SK-N-SH (cell line): ENCODE measurements at regions not wholly inside any gene's neighbourhood (a gene's known extent, or its start where the extent isn't known, plus 50 kb on each side); places are given as distances from the start of the nearest gene placed in this dataset.

Experiments
- CTCF ChIA-PET: fragments of 300-600, 350-600 bp; formaldehyde crosslinking; extraction: SDS; loops from one replicate; lab custom pipeline; 2021; lab: Yijun Ruan, JAX
- POLR2A ChIA-PET: fragments of 350-600 bp; sonication (Branson Sonifier 250); formaldehyde crosslinking; extraction: SDS; loops from one replicate; lab custom pipeline; 2020; ENCODE audit warnings: antibody characterized with exemption, inconsistent platforms; lab: Yijun Ruan, JAX
- DNase-seq: peaks from one replicate; pipeline ENCODE4 v3.0.0; 2012
- H2AFZ ChIP-seq: fragments of 200-600 bp; sonication (generic); 2 replicates; pipeline ENCODE4 v1.8.1; 2016; ENCODE audit warnings: antibody characterized with exemption, mild to moderate bottlenecking, low read depth
- H3F3A ChIP-seq: fragments of 200-600 bp; sonication (generic); replicated peaks from 2 replicates; pipeline ENCODE3; 2016; ENCODE audit warnings: antibody characterized with exemption, mild to moderate bottlenecking; ENCODE audit not compliant: insufficient read depth
- H3K27ac ChIP-seq, 2 experiments: fragments of 200-500 bp in 1 of 2; fragments of 200-600 bp in 1 of 2; sonication (Bioruptor generic) in 1 of 2; sonication (generic), shearing (Covaris generic) in 1 of 2; 2 replicates each; pipeline versions ENCODE4 v1.5.1 to v1.6.1; 2014 to 2016; ENCODE audit warnings: low read depth in 2 of 2, inconsistent platforms in 1 of 2, low read length in 1 of 2, mild to moderate bottlenecking in 1 of 2, mixed read lengths in 1 of 2
- H3K27me3 ChIP-seq: fragments of 200-600 bp; sonication (generic), shearing (Covaris generic); 2 replicates; pipeline ENCODE4 v1.6.1; 2016; ENCODE audit warnings: mixed run types; ENCODE audit not compliant: insufficient read depth
- H3K36me3 ChIP-seq, 2 experiments: fragments of 200-500 bp in 1 of 2; fragments of 200-600 bp in 1 of 2; sonication (Bioruptor generic) in 1 of 2; sonication (generic) in 1 of 2; replicated peaks in 1 of 2; 2 replicates each; pipeline versions ENCODE3 to v1.5.1; 2014 to 2016; ENCODE audit warnings: low read length in 1 of 2, mild to moderate bottlenecking in 1 of 2; ENCODE audit not compliant: insufficient read depth in 2 of 2, control insufficient read depth in 1 of 2
- H3K4me1 ChIP-seq, 2 experiments: fragments of 200-500 bp in 1 of 2; fragments of 200-600 bp in 1 of 2; sonication (Bioruptor generic) in 1 of 2; sonication (generic), shearing (Covaris generic) in 1 of 2; 2 replicates each; pipeline versions ENCODE4 v1.5.1 to v1.6.1; 2014 to 2016; ENCODE audit warnings: low read depth in 1 of 2, low read length in 1 of 2, mixed run types in 1 of 2; ENCODE audit not compliant: insufficient read depth in 2 of 2, control insufficient read depth in 1 of 2
- H3K4me2 ChIP-seq: fragments of 200-600 bp; sonication (generic), shearing (Covaris generic); 2 replicates; pipeline ENCODE4 v1.6.1; 2017; ENCODE audit warnings: mixed run types
- H3K4me3 ChIP-seq, 2 experiments: fragments of 200-500 bp in 1 of 2; fragments of 200-600 bp in 1 of 2; sonication (Bioruptor generic) in 1 of 2; sonication (generic), shearing (Covaris generic) in 1 of 2; 2 replicates each; pipeline versions ENCODE4 v1.5.1 to v1.8.1; 2014 to 2016; ENCODE audit warnings: low read depth in 2 of 2, inconsistent platforms in 1 of 2, low read length in 1 of 2, mild to moderate bottlenecking in 1 of 2, mixed read lengths in 1 of 2, moderate library complexity in 1 of 2
- H3K79me2 ChIP-seq: fragments of 200-600 bp; sonication (generic); 2 replicates; pipeline ENCODE4 v1.8.1; 2017; ENCODE audit warnings: mild to moderate bottlenecking; ENCODE audit not compliant: insufficient read depth
- H3K9ac ChIP-seq: fragments of 200-600 bp; sonication (generic); 2 replicates; pipeline ENCODE4 v1.6.1; 2017; ENCODE audit warnings: mixed run types
- H3K9me2 ChIP-seq: fragments of 200-600 bp; sonication (generic); 2 replicates; pipeline ENCODE4 v1.6.1; 2017; ENCODE audit warnings: mixed run types
- H3K9me3 ChIP-seq: fragments of 200-600 bp; sonication (generic); 2 replicates; pipeline ENCODE4 v1.6.1; 2017; ENCODE audit warnings: mixed run types, mild to moderate bottlenecking, moderate library complexity
- H4K20me1 ChIP-seq: fragments of 200-600 bp; sonication (generic); 2 replicates; pipeline ENCODE4 v1.6.1; 2017; ENCODE audit warnings: mild to moderate bottlenecking, mixed run types; ENCODE audit not compliant: insufficient read depth
- JUND ChIP-seq: IDR thresholded peaks from 2 replicates; pipeline ENCODE4 v1.4.0; 2012
- MXI1 ChIP-seq: IDR thresholded peaks from 2 replicates; pipeline ENCODE4 v1.6.1; 2012; ENCODE audit warnings: mild to moderate bottlenecking, low read depth, low read length, improper control_type of control experiment
- SMC3 ChIP-seq: IDR thresholded peaks from 2 replicates; pipeline ENCODE4 v1.6.1; 2012; ENCODE audit warnings: low read depth, low read length, improper control_type of control experiment
- WGBS: methylation state at CpG from one replicate; pipeline ENCODE4 v1.1.6; 2017; ENCODE audit warnings: low lambda C conversion rate; 5-methylcytosine and 5-hydroxymethylcytosine counted together
- TF ChIP-seq, protein P1 (sequence below): fragments of 150-350 bp; IDR thresholded peaks from 2 replicates; pipeline ENCODE4 v1.6.1; 2017; ENCODE audit warnings: antibody characterized with exemption, low read length, low read depth, borderline replicate concordance
- TF ChIP-seq, protein P2 (sequence below): fragments of 200-600 bp; sonication (generic); IDR thresholded peaks from 2 replicates; pipeline ENCODE4 v1.6.1; 2017; ENCODE audit warnings: antibody characterized with exemption, mild to moderate bottlenecking, moderate library complexity
- TF ChIP-seq, protein P3 (sequence below): IDR thresholded peaks from 2 replicates; pipeline ENCODE4 v1.4.0; 2012; ENCODE audit warnings: low read depth, borderline replicate concordance

DNA sequence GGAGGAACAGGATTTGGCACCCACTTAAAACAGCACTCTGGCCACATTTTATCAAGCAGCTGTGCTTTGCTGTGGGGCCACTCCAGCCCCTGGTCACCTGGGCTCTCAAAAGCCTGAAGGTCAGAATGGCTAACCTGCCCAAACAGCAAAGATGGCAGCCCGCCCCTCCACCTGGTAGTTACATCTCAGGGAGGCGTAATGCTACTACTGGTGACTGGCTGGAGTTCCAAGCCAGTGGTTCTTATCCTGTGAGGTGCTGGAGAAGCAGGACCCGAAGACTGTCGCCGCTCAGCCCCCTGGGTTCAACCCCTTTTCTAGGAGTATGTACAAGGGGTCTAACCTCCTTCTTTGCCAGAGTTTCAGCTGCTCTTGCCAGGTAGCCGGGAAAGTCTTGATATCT lies 467.4 kb upstream of the FOXG1 start:
- Histone ChIP-seq H3K36me3 (no peaks in the 10 kb centered on the region), H2AFZ (no peak overlapping the region), H4K20me1 (no peaks in the 10 kb centered on the region), H3K27ac (no peak overlapping the region), H3K4me1 (no peaks in the 10 kb centered on the region), H3K9ac (no peak overlapping the region), H3K27me3 (no peaks in the 10 kb centered on the region), H3K9me3 (no peaks in the 10 kb centered on the region), H3K9me2 (no peaks in the 10 kb centered on the region), H3K79me2 (no peaks in the 10 kb centered on the region), H3F3A (no peaks in the 10 kb centered on the region), H3K4me2 (no peak overlapping the region), H3K4me3 (no peak overlapping the region)
- TF ChIP-seq, protein P1, sequence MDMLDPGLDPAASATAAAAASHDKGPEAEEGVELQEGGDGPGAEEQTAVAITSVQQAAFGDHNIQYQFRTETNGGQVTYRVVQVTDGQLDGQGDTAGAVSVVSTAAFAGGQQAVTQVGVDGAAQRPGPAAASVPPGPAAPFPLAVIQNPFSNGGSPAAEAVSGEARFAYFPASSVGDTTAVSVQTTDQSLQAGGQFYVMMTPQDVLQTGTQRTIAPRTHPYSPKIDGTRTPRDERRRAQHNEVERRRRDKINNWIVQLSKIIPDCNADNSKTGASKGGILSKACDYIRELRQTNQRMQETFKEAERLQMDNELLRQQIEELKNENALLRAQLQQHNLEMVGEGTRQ, result no peak
- TF ChIP-seq, protein P2, sequence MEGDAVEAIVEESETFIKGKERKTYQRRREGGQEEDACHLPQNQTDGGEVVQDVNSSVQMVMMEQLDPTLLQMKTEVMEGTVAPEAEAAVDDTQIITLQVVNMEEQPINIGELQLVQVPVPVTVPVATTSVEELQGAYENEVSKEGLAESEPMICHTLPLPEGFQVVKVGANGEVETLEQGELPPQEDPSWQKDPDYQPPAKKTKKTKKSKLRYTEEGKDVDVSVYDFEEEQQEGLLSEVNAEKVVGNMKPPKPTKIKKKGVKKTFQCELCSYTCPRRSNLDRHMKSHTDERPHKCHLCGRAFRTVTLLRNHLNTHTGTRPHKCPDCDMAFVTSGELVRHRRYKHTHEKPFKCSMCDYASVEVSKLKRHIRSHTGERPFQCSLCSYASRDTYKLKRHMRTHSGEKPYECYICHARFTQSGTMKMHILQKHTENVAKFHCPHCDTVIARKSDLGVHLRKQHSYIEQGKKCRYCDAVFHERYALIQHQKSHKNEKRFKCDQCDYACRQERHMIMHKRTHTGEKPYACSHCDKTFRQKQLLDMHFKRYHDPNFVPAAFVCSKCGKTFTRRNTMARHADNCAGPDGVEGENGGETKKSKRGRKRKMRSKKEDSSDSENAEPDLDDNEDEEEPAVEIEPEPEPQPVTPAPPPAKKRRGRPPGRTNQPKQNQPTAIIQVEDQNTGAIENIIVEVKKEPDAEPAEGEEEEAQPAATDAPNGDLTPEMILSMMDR, result no peak
- ChIA-PET CTCF (no interaction called here), POLR2A (no interaction called here)
- 19% methylated on average over 6 of the region's 6 CpGs for WGBS
- DNase-seq, result no peak

DNA sequence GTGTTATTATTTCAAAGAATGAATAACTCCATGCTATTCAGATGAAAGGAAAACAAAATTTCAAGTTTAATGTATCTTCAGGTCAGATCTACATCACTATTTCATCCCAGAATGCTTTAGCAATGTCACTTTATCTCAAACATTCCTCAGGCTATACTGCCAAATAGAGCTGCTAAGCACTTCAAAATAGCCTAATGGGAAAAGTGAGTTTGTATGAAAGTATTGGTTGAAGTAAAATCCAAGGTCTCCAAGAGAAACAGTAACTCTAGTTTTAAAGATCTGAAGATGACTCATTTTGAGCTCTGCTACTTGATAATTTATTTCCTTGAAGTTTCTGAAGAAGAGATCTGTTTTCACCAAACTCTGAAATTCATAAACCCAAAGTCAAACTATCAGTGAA lies 466.2 kb upstream of the FOXG1 start:
- ChIA-PET CTCF (no interaction called here), POLR2A (no interaction called here)
- H3K79me2 ChIP-seq, result no peaks in the 10 kb centered on the region
- H3K9me2 ChIP-seq, result no peaks in the 10 kb centered on the region
- no peaks in the 10 kb centered on the region for H3K27me3 ChIP-seq
- no peaks in the 10 kb centered on the region for H3K9me3 ChIP-seq
- no peaks in the 10 kb centered on the region for H3K36me3 ChIP-seq
- H4K20me1 ChIP-seq, result no peaks in the 10 kb centered on the region
- no peak overlapping the region for H2AFZ ChIP-seq
- H3F3A ChIP-seq, result no peaks in the 10 kb centered on the region
- H3K4me1 ChIP-seq, result no peaks in the 10 kb centered on the region
- no peak for DNase-seq
- TF ChIP-seq, protein P1, result no peak
- TF ChIP-seq SMC3, result no peak
- no peak for TF ChIP-seq MXI1
- no peak for TF ChIP-seq JUND
- TF ChIP-seq, protein P3, sequence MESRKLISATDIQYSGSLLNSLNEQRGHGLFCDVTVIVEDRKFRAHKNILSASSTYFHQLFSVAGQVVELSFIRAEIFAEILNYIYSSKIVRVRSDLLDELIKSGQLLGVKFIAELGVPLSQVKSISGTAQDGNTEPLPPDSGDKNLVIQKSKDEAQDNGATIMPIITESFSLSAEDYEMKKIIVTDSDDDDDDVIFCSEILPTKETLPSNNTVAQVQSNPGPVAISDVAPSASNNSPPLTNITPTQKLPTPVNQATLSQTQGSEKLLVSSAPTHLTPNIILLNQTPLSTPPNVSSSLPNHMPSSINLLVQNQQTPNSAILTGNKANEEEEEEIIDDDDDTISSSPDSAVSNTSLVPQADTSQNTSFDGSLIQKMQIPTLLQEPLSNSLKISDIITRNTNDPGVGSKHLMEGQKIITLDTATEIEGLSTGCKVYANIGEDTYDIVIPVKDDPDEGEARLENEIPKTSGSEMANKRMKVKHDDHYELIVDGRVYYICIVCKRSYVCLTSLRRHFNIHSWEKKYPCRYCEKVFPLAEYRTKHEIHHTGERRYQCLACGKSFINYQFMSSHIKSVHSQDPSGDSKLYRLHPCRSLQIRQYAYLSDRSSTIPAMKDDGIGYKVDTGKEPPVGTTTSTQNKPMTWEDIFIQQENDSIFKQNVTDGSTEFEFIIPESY, result no peak
- no peak overlapping the region for H3K27ac ChIP-seq
- no peak overlapping the region for H3K4me2 ChIP-seq
- H3K9ac ChIP-seq, result no peak overlapping the region
- no peak overlapping the region for H3K4me3 ChIP-seq
